Uterus (tissue), 3 donors: ENCODE measurements at regions not wholly inside any gene's neighbourhood (a gene's known extent, or its start where the extent isn't known, plus 50 kb on each side); places are given as distances from the start of the nearest gene placed in this dataset.

ENCODE experiments used
- DNase-seq, 2 donors: peaks; one replicate each; pipeline ENCODE4 v3.0.0-alpha.2; 2019 to 2020
- H3K27ac ChIP-seq, 2 donors: fragments of 200-600 bp; sonication (generic); 1 replicate in 1 of 2; 2 replicates in 1 of 2; pipeline ENCODE4 v1.5.1; 2016 to 2018
- H3K27me3 ChIP-seq, 2 donors: fragments of 200-600 bp; sonication (generic); one replicate each; pipeline ENCODE4 v1.5.1; 2018 to 2019; ENCODE audit warnings: control low read depth in 1 of 2
- H3K36me3 ChIP-seq, 2 donors: fragments of 200-600 bp; sonication (generic); one replicate each; pipeline ENCODE4 v1.5.1; 2019; ENCODE audit warnings: control low read depth in 1 of 2
- H3K4me1 ChIP-seq, 2 donors: fragments of 200-600 bp; sonication (generic); one replicate each; pipeline ENCODE4 v1.5.1; 2018 to 2019; ENCODE audit warnings: control low read depth in 1 of 2
- H3K4me3 ChIP-seq, 2 donors: fragments of 200-600 bp; sonication (generic); 1 replicate in 1 of 2; 2 replicates in 1 of 2; pipeline ENCODE4 v1.5.1; 2018 to 2019; ENCODE audit warnings: mild to moderate bottlenecking in 1 of 2
- H3K9me3 ChIP-seq, 2 donors: fragments of 200-600 bp; sonication (generic); one replicate each; pipeline ENCODE4 v1.5.1; 2019; ENCODE audit warnings: control low read depth in 1 of 2
- CTCF ChIP-seq, 4 experiments: fragments of 200-600 bp in 2 of 4; fragments of 450-650 bp in 2 of 4; sonication (generic) in 2 of 4; IDR thresholded peaks; one replicate each; pipeline ENCODE4 v1.5.1; 2016 to 2019; ENCODE audit warnings: antibody characterized with exemption in 4 of 4, mild to moderate bottlenecking in 2 of 4, moderate library complexity in 1 of 4
- POLR2A ChIP-seq, 2 donors: fragments of 450-650 bp; IDR thresholded peaks; one replicate each; pipeline ENCODE4 v1.6.1; 2016; ENCODE audit warnings: antibody characterized with exemption in 2 of 2, mild to moderate bottlenecking in 1 of 2, moderate library complexity in 1 of 2
- intact Hi-C: fragments of 100-400 bp; cut with DNase I; formaldehyde crosslinking; loops from one replicate; pipeline ENCODE4 v1.15.1; 2023; ENCODE audit warnings: low total_unique reads
- donor health status: DM: yes; HTN: yes; CAD: no.

- H3K27ac ChIP-seq, result no peak overlapping the region
- no peaks in the 10 kb centered on the region for H3K4me1 ChIP-seq
- no peaks in the 10 kb centered on the region for H3K27me3 ChIP-seq
- DNase-seq, result no peak
- TF ChIP-seq POLR2A (IDR thresholded peaks at IDR 0.05) (no peak), CTCF (IDR thresholded peaks at IDR 0.05) (no peak)
- intact Hi-C loops, result no loop called here
- no peaks in the 10 kb centered on the region for H3K9me3 ChIP-seq
- no peaks in the 10 kb centered on the region for H3K36me3 ChIP-seq
- no peak overlapping the region for H3K4me3 ChIP-seq
Measured at GRCh38 chr1:191022856-191023255, 545.2 kb upstream of the BRINP3 start.

GRCh38 chr1:191025896-191026642, 548.4 kb upstream of the BRINP3 start:
- DNase-seq, result no peak
- Histone ChIP-seq H3K36me3 (no peaks in the 10 kb centered on the region), H3K27ac (no peak overlapping the region), H3K4me3 (no peak overlapping the region), H3K4me1 (no peaks in the 10 kb centered on the region), H3K27me3 (no peaks in the 10 kb centered on the region), H3K9me3 (no peaks in the 10 kb centered on the region)
- no peak for TF ChIP-seq POLR2A (IDR thresholded peaks at IDR 0.05)
- no peak for TF ChIP-seq CTCF (IDR thresholded peaks at IDR 0.05)
- intact Hi-C loops, result no loop called here

- TF ChIP-seq POLR2A (IDR thresholded peaks at IDR 0.05) (no peak), CTCF (IDR thresholded peaks at IDR 0.05) (no peak)
- H3K9me3 ChIP-seq, result no peaks in the 10 kb centered on the region
- no peaks in the 10 kb centered on the region for H3K4me1 ChIP-seq
- intact Hi-C loops, result no loop called here
- no peaks in the 10 kb centered on the region for H3K36me3 ChIP-seq
- H3K4me3 ChIP-seq, result no peak overlapping the region
- no peak overlapping the region for H3K27ac ChIP-seq
- DNase-seq, result no peak
- H3K27me3 ChIP-seq, result no peaks in the 10 kb centered on the region
Measured at GRCh38 chr1:191026828-191027227, 549.2 kb upstream of the BRINP3 start.

- Histone ChIP-seq H3K27ac (no peak overlapping the region), H3K4me3 (no peak overlapping the region), H3K9me3 (no peaks in the 10 kb centered on the region), H3K36me3 (no peaks in the 10 kb centered on the region), H3K27me3 (no peaks in the 10 kb centered on the region), H3K4me1 (no peaks in the 10 kb centered on the region)
- no peak for TF ChIP-seq CTCF (IDR thresholded peaks at IDR 0.05)
- TF ChIP-seq POLR2A (IDR thresholded peaks at IDR 0.05), result no peak
- DNase-seq, result no peak
- intact Hi-C loops, result no loop called here
Measured at GRCh38 chr1:191034132-191034531, 556.5 kb upstream of the BRINP3 start.

GRCh38 chr1:191043066-191043465, 565.4 kb upstream of the BRINP3 start:
- DNase-seq, result no peak
- Histone ChIP-seq H3K36me3 (no peaks in the 10 kb centered on the region), H3K27me3 (no peaks in the 10 kb centered on the region), H3K4me3 (no peak overlapping the region), H3K9me3 (no peaks in the 10 kb centered on the region), H3K27ac (no peak overlapping the region), H3K4me1 (no peaks in the 10 kb centered on the region)
- intact Hi-C loops, result no loop called here
- TF ChIP-seq POLR2A (IDR thresholded peaks at IDR 0.05) (no peak), CTCF (IDR thresholded peaks at IDR 0.05) (no peak)
